ENCODE measurements at regions not wholly inside any gene's neighbourhood (a gene's known extent, or its start where the extent isn't known, plus 50 kb on each side); places are given as distances from the start of the nearest gene placed in this dataset.

DNA sequence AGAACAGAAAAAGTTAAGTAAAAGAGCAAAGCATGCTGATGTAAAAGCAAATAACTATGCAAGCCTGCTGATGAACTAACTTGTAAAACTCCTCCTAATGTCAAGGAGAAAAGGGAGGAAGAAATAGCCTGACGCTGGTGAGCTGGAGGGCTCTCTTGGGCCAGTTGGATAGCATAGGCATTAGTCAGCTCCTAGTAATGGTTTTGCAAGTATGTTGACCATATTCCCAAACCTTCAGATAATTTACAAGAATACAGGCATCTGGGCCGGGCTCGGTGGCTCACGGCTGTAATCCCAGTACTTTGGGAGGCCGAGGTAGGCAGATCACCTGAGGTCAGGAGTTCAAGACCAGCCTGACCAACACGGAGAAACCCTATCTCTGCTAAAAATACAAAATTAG is 871.4 kb downstream of the C12orf50 start:
- no peak for DNase-seq (ENCODE audit: low spot score)

DNA sequence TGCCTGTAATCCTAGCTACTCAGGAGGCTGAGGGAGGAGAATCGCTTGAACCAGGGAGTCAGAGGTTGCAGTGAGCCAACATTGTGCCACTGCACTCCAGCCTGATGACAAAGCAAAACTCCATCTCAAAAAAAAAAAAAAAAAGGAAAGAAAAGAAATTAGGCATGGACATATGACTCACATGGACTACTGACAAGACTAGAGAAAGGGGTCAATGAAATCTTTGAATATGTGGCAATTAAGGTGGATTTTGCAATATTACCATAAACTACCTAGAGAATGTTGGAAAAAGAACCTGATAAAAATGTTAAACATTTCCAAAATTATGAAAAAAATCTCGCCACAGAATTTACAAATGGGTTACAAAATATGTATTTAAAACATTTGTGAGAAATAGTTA is 873.6 kb downstream of the C12orf50 start:
- no peak for DNase-seq (ENCODE audit: low spot score)

DNA sequence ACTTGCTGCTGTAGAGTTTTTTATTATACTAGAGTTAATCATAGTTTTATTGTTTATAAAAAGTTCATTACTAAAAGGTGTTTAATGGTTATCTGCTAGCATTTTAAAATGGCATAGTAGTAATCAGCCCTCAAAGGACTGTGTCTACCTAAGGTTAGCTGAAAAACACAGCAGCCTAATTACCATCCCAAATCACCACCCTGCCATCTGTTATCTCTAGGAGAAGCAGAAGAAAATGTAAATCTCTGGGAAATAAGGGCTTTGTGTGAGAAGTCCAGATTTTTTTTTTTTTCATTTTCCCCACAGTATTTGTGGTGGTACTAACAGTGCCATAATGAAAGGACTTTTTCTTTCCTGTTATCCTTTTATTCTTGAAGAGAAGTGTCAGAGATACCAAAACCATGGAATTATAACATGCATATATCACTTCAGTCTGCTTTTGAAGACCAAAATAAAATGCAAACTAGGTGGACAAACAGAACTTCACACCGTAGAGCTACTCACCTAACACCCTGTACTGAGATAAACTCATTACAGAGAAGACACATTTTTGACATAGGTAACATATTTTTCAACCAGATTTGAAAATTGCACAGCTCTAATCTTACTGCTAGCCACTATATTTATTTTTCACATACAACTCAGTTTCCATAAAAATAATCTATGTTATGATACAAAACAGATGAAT is 876.2 kb downstream of the C12orf50 start:
- no peak for DNase-seq (ENCODE audit: low spot score)

DNA sequence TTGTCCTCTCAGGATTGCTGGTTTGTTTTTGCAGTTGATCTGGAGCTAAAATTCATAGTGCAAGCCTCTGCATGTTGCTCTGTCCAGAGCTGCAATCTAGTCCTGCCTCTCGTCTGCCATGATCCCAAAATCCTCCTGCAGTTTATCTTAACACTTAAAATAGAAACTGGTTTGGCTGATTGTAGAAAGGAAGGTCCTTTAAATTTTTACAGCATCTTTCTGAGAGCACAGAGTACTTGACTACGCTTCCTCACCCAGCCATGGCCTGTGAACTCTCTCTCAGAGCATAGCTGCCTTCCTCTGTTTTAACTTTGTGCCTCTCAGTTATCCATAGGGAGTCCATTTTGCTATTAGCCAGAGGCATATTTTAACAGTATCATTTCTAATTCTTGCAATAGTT is 877.1 kb downstream of the C12orf50 start:
- DNase-seq (ENCODE audit: low spot score), result no peak

DNA sequence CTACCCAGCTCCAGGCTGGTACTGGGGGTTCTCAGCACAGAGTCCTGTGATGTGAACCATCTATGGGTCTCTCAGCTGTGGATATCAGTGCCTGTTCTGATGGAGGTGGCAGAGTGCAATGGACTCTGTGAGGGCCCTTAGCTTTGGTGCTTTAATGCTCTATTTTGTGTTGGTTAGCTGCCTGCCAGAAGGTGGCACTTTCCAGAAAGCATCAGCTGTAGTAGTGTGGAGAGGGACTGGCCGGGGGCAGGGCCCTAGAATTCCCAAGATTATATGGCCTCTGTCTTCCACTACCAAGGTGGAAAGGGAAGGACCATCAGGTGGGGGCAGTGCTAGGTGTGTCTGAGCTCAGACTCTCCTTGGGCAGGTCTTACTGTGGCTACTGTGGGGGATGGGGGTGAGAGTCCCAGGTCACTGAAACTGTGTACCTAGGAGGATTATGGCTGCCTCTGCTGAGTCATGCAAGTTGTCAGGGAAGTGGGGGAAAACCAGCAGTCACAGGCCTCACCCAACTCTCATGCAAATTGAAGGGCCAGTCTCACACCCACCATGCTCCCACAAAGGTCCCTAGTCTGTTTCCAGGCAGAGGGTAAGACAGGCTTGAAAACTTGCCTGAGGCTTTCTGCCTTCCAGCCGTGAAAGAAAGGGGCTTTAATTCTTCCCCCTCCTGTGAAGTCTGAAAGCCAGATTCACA is 878.1 kb downstream of the C12orf50 start:
- DNase-seq (ENCODE audit: low spot score), result no peak

DNA sequence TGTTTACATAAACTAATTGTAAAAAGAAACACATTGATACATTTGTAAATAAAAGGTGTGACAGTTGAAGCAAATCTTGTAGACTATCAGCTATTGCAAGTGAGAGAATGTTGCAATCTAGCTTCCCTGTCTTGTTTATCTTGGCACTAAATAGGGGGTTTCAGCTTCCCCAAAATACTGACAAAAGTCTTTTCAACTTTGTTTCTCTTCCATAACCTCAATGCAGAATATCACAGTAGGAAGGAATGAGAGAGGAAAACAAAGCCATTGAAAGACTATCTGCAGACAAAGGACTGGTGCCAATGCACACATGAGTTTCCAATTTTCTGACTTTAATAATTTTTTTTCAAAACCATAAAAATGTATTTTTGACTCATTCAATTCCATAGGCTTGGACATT is 886.2 kb upstream of the MGAT4C start:
- DNase-seq (ENCODE audit: low spot score), result no peak

DNA sequence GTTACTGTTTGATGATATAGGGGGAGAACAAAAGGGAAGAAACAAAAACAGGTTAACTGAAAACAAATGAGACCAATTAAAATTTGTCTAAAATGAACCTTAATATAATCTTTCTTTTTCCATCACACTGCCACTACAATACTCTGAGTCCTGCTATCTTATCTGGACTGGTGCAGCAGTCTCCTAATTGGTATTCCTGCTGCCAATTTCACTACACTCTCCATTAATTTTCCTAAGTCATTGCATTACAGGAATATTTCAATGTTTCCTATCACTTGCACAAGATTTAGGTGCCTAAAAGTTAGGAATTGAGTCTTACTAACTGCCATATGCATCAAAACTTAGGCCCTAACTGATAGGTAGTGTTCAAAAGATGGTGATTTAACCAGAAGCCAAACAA is 884.9 kb upstream of the MGAT4C start:
- no peak for DNase-seq (ENCODE audit: low spot score)

DNA sequence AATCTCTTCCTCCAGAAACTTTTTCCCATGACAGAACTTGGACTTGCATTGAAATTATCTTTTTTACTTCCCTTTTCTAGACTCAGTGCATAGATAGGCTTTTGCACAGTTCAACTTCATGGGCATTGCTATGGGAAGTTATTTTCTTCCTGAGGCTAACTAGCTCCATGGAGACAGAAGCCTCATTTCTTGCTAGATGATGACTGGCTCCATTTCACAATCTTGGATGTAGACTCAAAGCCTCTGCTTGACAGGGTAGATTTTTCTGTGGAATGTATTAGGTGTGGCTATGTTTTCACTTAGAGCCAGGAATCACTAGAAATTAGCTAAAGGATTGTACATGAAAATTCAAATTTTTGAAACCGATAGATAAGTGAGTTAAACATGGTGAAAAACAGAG is 884.1 kb upstream of the MGAT4C start:
- DNase-seq (ENCODE audit: low spot score), result no peak

DNA sequence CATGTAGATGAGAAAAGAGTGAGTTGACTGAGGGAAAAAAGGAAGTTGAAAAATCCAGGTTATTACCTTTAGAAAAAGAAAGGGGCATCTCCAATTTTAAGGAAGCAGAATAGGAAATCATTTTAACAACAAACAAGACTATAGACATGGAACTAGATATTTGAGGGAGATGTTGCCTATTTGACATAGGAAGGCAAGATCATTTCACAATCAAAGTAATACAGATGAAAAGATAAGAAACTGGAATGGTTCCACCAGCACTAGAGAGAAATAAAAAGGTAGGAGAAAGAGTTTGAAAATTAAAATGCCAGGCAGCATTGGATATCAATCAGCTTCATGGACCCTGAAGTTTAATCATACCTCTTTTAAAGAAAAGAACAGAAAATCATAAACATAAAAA is 881.0 kb upstream of the MGAT4C start:
- no peak for DNase-seq (ENCODE audit: low spot score)

DNA sequence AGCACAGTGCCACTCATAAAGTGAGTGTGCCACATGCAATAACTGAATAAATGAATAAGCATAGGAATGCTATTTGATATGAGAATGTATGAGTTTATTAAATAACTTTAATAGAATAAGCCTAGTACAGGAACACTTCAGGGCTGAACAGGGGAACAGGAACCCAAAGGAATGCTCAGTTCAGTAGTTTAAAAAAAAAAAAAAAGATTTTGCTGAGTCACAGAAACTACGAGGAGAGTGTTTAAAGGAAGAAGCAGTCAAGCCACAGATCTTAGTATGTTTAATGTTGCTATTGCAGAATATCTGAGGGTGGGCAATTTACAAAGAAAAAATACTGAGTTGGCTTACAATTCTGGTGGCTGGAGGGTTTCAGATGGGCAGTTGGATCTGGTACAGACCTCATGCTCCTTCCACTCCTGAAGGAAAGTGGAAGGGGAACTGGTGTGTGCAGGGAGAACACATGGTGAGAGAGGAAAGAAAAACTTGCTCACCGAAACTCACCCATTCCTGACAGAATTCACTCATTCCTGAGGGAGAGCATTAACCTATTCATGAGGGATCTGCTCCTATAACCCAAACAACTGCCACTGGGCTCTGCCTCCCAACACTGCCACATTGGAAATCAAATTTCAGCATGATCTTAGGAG is 880.3 kb upstream of the MGAT4C start:
- no peak for DNase-seq (ENCODE audit: low spot score)

DNA sequence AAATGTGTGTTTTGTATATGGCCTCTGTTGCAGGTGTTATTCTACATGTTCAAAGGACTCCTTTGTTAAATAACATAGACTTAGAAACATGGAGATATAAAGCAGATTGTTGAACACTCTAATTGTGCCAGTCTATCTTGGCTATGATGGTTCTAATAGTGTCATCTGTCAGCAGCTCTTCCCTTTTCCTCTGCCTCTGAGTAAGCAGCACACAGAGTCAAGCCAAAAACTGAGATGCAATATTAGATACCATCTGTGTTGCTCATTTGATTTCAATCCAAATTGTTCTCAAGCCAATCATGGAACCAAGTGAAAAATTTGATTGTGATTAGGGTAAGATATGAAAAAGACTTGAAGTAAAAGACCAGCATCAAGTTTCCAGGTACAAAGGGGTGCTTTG is 871.1 kb upstream of the MGAT4C start:
- no peak for DNase-seq (ENCODE audit: low spot score)

DNA sequence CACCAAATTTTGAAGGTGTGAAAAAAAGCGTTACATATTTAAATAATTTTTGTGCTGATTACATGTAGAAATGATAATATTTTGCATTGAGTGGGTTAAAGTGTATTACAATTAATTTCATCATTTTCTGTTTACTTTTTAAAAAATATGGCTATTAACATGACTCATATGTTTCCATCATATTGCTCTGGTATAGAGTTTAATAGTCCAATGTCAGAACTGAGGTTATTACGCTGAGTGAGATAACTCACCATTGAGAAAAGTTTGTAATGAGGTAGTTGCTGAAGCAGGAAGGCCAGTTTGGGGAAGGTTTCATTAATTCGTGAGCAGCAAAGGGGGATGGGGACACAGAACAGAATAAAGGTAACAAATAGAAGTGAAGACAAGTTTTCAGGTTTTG is 865.7 kb upstream of the MGAT4C start:
- DNase-seq (ENCODE audit: low spot score), result no peak

DNA sequence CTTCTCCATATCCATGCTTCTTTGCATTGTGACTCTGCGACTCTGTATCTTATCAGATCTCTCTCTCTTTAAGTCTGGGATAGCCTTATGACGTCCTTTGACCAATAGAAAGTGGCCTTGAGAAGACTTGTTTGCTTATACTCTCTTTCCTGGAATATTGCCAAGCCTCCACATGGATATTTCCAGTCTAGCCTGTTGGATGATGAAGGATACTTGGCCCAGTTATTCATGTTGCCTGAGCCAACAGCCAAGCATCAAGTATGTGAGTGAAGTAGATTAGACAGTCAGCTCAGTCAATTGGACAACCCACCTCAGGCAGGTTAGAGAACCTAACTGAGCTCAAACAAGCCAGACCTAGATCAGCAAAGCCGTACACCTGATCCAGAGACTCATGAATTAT is 864.2 kb upstream of the MGAT4C start:
- no peak for DNase-seq (ENCODE audit: low spot score)

DNA sequence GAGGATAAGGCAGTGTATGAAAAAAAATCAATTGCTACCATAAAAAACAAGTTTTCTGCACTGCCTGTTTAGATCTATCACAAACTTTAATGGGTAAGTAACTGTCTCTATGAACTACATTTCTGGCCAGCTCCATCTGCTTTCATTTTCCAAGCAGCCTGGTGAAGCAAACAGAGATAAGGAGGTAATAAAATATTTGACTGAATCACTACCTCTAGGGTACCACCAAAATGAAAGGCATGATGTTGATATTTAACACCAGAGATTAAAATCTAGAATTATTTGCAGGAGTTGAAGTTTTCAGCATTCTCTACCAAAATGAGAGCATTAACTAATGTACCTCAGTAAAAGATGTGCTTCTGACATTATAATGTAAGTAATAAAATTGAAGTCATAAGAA is 863.5 kb upstream of the MGAT4C start:
- DNase-seq (ENCODE audit: low spot score), result no peak

DNA sequence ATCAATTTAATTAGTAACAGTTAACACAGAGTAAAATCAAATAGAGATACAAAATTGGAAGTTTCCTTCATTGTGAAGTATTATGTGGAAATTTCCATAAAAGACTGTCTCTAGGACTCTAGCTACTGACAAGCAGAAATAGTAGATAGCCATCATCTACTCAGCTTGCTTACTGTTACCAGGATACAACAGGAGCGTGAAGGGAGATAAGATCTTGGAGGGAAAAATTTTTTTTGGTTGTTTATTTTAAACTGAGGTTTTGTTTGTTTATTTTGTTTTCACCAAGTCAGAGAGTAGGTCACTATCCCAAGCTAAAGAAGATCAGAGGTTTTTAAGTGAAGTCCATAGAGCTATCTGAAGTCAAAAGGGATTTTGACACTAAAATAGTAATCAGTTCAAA is 861.3 kb upstream of the MGAT4C start:
- no peak for DNase-seq (ENCODE audit: low spot score)

DNA sequence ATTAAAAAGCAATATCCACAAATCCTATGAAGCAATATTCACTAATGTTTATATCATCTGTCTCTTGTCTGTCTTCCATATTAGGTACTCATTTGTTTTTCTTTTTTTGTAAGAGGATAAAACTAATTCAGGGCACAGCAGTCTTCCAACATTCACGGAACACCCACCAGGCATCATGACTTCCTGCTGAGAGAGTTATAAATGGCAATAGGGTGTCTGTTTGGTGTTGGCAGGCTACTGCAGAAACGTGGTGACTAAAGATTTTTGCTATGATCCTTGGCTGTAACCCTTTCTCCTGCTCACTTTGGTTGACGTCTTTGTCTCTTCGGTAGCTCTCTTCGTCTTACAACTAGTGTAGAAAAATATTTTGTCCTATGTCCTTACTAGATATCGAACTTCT is 860.6 kb upstream of the MGAT4C start:
- DNase-seq (ENCODE audit: low spot score), result no peak

DNA sequence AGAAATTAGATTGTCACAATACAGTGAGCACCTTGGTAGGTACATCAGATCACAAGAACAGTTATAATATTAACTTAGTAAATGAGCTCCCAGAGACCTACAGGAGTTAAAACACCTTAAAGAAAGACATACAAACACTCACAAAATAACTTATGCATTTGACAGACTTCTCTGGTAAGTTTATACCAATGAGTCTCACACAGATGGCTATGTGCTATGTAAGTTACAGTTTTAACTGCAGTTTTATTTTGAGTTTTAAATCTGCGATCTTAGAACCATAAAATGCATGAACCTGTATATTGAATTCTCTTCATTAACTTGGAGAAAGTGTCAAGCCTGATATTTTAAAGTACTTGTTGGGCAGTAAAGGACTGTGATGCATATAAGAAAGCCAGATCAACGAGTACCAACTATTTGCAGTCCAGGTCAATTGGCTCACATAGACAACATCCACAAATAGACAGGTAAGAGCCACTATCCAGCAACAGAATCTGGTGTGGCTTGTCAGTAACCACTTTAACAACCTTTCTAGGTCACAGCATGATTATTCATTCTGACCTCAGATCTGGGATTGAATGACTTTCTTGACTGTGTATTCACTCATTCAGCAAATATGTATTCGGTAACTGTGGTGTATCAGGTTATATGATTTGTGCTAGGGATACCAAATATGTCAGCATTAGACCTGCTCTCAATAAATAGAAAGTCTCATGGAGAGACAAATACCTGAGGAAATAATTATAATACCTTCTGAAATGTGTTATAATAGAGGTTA is 856.6 kb upstream of the MGAT4C start:
- DNase-seq (ENCODE audit: low spot score), result no peak

DNA sequence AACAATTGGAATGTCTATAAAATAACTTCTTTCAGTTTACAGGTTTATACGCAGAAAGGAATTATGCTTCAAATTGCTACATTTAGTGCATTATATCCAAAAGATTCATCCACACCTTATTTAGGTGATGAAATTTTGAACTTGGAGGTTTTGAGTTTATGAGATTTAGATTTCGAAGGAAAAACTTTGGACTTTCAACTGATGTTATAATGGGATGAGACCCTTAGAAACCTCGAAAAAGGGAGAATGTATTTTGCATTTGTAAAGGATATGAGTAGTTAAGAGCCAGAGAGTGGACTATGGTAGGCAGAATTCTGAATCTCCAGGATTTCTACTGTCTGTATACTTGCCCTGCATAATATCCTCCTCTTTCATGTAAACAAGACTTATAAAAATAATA is 851.6 kb upstream of the MGAT4C start:
- no peak for DNase-seq (ENCODE audit: low spot score)

DNA sequence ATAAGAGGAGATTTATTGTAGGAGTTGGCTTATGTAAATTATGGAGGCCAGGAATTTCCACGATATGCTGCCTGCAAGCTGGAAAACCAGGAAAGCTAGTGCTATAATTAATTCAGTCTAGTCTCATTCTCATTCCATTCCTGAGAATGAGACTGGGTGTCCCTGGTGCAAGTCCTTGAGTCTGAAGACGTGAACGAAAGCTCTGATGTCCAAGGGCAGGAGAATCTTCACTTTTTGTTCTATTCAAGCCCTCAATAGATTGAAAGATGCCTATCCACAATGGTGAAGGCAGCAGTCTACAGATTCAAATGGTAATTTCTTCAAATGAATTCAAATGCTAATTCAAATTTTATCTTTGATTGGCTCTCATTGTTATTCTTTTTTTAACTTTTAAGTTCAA is 851.1 kb upstream of the MGAT4C start:
- no peak for DNase-seq (ENCODE audit: low spot score)

DNA sequence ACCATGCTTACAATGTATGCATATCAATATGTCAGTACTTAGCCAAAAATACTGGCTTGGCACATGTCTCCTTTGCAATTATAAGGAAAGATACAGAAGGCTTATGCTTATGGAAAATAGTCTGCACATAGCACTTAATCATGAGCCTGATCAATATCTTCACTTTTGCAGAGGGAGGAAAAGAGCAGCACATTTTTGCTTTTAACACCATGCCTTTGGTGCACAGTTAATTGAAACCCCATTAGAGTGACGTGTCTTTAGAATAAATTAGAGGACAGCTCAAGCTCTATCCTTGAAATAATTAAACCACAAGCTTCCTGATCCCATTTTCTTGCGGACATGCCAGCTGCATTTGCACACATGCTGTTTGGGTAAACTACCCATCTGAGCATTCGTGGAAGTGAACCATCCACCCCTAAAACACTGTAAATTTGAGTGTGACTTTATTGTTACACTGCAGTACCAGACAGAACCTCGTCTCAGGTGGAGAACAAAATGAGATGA is 839.9 kb upstream of the MGAT4C start:
- no peak for DNase-seq (ENCODE audit: low spot score)

DNA sequence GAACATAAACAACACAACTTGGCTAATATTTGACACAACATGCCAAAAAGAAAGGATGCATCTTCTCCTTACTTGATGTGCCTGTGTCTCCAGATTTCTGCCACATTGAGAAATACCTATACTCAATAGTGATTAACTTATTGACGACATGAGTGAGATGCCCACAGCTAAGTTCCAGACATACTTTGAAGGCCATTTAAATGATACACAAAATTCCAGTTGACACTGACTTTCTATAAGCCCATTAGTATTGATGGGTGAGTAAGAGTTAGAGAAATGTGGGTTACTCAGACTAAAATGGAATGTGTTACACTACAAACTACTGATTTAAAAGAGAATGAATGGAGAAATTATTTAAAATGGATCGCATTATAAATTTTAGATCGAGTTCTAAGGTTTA is 838.2 kb upstream of the MGAT4C start:
- no peak for DNase-seq (ENCODE audit: low spot score)

DNA sequence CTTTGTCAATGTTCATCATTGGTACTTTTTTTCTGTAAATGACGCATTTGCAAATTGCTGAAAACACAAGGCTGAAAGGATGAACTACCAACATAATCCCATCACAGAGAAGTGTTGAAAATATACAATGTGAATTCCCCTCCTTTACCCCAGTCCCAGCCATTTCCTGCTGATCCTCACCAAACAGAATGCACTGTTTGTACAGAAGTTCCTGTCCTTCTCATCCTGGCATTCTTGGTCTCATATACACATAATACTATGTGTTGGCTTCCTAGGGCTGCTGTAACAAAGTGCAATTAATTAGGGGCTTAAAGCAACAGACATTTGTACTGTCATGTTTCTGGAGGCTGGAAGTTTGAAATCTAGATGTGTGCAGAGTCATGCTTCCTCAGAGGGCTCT is 836.2 kb upstream of the MGAT4C start:
- DNase-seq (ENCODE audit: low spot score), result no peak

All from globus pallidus (tissue), 1 donor.